Hepatocyte (in vitro differentiated cells): ENCODE measurements at regions not wholly inside any gene's neighbourhood (a gene's known extent, or its start where the extent isn't known, plus 50 kb on each side); places are given as distances from the start of the nearest gene placed in this dataset.

ENCODE experiments used
- DNase-seq: peaks from one replicate; pipeline ENCODE4 v3.0.0-alpha.2; 2016; ENCODE audit warnings: low spot score
- H2AFZ ChIP-seq: fragments of 200-600 bp; sonication (generic); 2 replicates; pipeline ENCODE4 v1.6.0; 2016; ENCODE audit warnings: antibody characterized with exemption, mild to moderate bottlenecking
- H3K27ac ChIP-seq: fragments of 200-600 bp; sonication (generic); 2 replicates; pipeline ENCODE4 v1.5.1; 2016; ENCODE audit warnings: mild to moderate bottlenecking
- H3K27me3 ChIP-seq: fragments of 200-600 bp; sonication (generic); 2 replicates; pipeline ENCODE4 v1.6.1; 2016
- H3K36me3 ChIP-seq: fragments of 200-600 bp; sonication (generic); replicated peaks from 2 replicates; pipeline ENCODE4 v1.5.1; 2016; ENCODE audit warnings: low read depth; ENCODE audit not compliant: insufficient read depth
- H3K4me1 ChIP-seq: fragments of 200-600 bp; sonication (generic); 2 replicates; pipeline ENCODE4 v1.5.1; 2016; ENCODE audit warnings: mild to moderate bottlenecking, moderate library complexity; ENCODE audit not compliant: insufficient read depth
- H3K4me2 ChIP-seq: fragments of 200-600 bp; sonication (generic); 2 replicates; pipeline ENCODE4 v1.6.0; 2016
- H3K4me3 ChIP-seq: fragments of 200-600 bp; sonication (generic); 2 replicates; pipeline ENCODE4 v1.5.1; 2016; ENCODE audit warnings: mild to moderate bottlenecking
- H3K79me2 ChIP-seq: fragments of 200-600 bp; sonication (generic); 2 replicates; pipeline ENCODE4 v1.6.0; 2017; ENCODE audit warnings: mild to moderate bottlenecking
- H3K9me2 ChIP-seq: fragments of 200-600 bp; sonication (generic); replicated peaks from 2 replicates; pipeline ENCODE4 v1.6.0; 2017; ENCODE audit warnings: mild to moderate bottlenecking; ENCODE audit not compliant: insufficient read depth
- H3K9me3 ChIP-seq: fragments of 200-600 bp; sonication (generic); 2 replicates; pipeline ENCODE4 v1.5.1; 2016; ENCODE audit warnings: low read depth, mild to moderate bottlenecking
- H4K20me1 ChIP-seq: fragments of 200-600 bp; sonication (generic); 2 replicates; pipeline ENCODE4 v1.6.0; 2016; ENCODE audit warnings: mild to moderate bottlenecking; ENCODE audit not compliant: insufficient read depth, poor library complexity, severe bottlenecking
- EZH2 ChIP-seq: fragments of 200-600 bp; sonication (generic); IDR thresholded peaks from 2 replicates; pipeline ENCODE4 v1.6.1; 2016; ENCODE audit warnings: antibody characterized with exemption, mild to moderate bottlenecking, borderline replicate concordance
- EZH2phosphoT487 ChIP-seq: fragments of 200-600 bp; sonication (generic); IDR thresholded peaks from one replicate; pipeline ENCODE4 v1.6.1; 2018; ENCODE audit warnings: antibody characterized with exemption, mild to moderate bottlenecking, low read depth, moderate library complexity; ENCODE audit not compliant: unreplicated experiment, severe bottlenecking
- WGBS: methylation state at CpG from one replicate; pipeline ENCODE4 v1.1.6; 2016; ENCODE audit warnings: low lambda C conversion rate; ENCODE audit errors: missing lambda C conversion rate; 5-methylcytosine and 5-hydroxymethylcytosine counted together
- TF ChIP-seq, protein P1 (sequence below): fragments of 200-600 bp; sonication (generic); IDR thresholded peaks from 2 replicates; pipeline ENCODE4 v1.5.1; 2016; ENCODE audit warnings: antibody characterized with exemption, mild to moderate bottlenecking; ENCODE audit not compliant: poor library complexity

DNA sequence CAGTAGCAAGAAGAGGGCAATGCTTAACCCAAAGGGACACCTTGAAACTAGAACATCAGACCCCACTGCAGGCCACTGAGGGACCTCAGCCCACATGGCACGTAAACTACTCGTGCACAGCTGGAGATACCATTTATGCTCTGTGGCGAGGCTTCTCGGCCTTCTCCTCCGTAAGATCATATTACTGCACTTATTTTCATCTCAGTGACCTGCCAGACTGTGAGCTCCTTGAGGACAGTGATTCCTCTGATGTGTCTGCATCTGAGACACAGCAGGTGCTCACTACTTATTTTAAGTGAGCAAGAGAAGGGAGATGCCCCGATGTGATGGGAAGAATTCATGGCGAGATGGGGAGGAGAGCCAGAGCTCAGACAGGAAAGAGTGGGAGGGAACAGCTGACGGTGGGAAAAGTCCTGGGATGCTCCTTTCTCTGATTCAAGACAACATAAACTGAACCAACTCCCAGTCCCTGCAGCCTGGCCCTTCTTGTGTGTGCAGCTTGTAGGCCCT, 137.6 kb downstream of the RPLP1 start:
- no peaks in the 10 kb centered on the region for H3K9me3 ChIP-seq
- no peaks in the 10 kb centered on the region for H3K9me2 ChIP-seq
- H3K27ac ChIP-seq = no peak overlapping the region
- no peaks in the 10 kb centered on the region for H4K20me1 ChIP-seq
- TF ChIP-seq EZH2phosphoT487 (no peak), EZH2 (no peak)
- TF ChIP-seq, protein P1, sequence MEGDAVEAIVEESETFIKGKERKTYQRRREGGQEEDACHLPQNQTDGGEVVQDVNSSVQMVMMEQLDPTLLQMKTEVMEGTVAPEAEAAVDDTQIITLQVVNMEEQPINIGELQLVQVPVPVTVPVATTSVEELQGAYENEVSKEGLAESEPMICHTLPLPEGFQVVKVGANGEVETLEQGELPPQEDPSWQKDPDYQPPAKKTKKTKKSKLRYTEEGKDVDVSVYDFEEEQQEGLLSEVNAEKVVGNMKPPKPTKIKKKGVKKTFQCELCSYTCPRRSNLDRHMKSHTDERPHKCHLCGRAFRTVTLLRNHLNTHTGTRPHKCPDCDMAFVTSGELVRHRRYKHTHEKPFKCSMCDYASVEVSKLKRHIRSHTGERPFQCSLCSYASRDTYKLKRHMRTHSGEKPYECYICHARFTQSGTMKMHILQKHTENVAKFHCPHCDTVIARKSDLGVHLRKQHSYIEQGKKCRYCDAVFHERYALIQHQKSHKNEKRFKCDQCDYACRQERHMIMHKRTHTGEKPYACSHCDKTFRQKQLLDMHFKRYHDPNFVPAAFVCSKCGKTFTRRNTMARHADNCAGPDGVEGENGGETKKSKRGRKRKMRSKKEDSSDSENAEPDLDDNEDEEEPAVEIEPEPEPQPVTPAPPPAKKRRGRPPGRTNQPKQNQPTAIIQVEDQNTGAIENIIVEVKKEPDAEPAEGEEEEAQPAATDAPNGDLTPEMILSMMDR = no peak
- H2AFZ ChIP-seq = no peak overlapping the region
- H3K36me3 ChIP-seq = no peaks in the 10 kb centered on the region
- 91% methylated on average over 8 of the region's 8 CpGs for WGBS
- H3K79me2 ChIP-seq = no peaks in the 10 kb centered on the region
- no peak overlapping the region for H3K4me2 ChIP-seq
- no peak overlapping the region for H3K4me3 ChIP-seq
- peaks cover 23% of the 10 kb centered on the region for H3K4me1 ChIP-seq
- H3K27me3 ChIP-seq = peaks cover 11% of the 10 kb centered on the region
- DNase-seq = no peak

DNA sequence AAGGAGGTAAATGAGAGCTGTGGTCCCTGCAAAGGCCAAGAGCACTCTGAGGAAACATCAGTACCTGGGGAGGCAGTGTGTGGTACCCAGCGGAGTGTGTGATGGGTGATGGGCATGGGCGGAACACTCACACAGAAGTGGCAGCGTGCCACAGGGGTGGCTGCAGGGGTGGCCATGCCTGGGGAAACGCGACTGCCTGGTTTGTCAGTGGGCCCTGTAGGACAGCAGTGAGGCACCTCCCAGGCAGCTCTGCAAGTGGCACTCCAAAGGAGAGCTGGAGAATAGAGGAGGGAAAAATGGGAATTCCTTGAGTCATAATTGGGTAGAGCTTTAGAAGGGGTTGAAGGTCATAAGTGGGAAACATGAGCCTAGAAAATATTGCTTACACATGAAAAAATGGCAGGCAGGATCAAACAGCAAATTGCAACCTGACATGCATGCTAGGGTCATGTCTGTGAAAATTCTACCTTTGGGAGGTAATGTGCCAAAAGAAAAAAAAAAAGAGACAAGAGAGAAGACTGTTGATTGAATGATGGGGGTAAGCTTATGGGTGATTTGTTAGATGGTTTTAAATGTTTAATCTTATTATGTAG, 138.4 kb downstream of the RPLP1 start:
- Histone ChIP-seq H3K9me3 (no peaks in the 10 kb centered on the region), H2AFZ (no peak overlapping the region), H3K4me3 (no peak overlapping the region), H4K20me1 (no peaks in the 10 kb centered on the region), H3K27me3 (peaks cover 9% of the 10 kb centered on the region), H3K9me2 (no peaks in the 10 kb centered on the region), H3K4me1 (peaks cover 27% of the 10 kb centered on the region), H3K4me2 (no peak overlapping the region), H3K79me2 (no peaks in the 10 kb centered on the region), H3K27ac (no peak overlapping the region), H3K36me3 (no peaks in the 10 kb centered on the region)
- 87% methylated on average over 5 of the region's 5 CpGs for WGBS
- TF ChIP-seq, protein P1 = no peak
- no peak for TF ChIP-seq EZH2
- DNase-seq = no peak

DNA sequence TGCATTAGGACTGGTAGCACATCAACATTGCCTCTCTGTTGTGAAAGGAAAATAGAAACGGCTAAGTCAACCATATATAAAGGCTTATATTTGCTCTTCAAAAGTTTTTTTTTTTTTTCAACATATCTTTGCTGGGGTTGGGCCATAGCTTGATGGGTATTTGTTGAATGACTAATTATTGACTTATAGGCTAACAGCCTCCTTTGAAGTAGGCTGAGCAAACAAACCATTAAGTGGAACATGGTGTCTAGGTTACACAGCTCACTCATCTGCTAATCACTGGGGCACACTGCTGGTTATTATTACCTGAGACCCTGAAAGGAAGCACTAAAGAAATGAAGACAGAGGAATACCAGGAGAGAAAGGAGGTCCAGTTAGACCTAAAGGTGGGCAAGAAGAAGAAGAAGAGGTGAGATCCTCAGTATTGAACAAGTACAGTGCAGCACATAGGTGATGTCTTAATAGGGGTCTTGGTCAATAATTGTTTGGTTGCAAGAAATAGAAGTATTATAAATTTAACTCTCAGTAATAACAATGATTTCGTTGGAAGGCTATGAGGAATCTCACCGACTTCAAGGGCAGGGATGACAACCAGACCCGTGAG, 139.4 kb downstream of the RPLP1 start:
- WGBS = 56% methylated on average over 4 of the region's 4 CpGs
- Histone ChIP-seq H3K4me2 (peak overlapping the region; percentile 41), H3K27me3 (peaks cover 17% of the 10 kb centered on the region), H3K27ac (no peak overlapping the region), H3K4me3 (no peak overlapping the region), H4K20me1 (no peaks in the 10 kb centered on the region), H3K9me3 (no peaks in the 10 kb centered on the region), H3K36me3 (no peaks in the 10 kb centered on the region), H3K79me2 (no peaks in the 10 kb centered on the region), H3K4me1 (peaks cover 27% of the 10 kb centered on the region), H2AFZ (no peak overlapping the region), H3K9me2 (no peaks in the 10 kb centered on the region)
- TF ChIP-seq EZH2 (no peak), EZH2phosphoT487 (peak; percentile 99)
- TF ChIP-seq, protein P1 = no peak
- peak; percentile 64 for DNase-seq
